ENCODE measurements at regions not wholly inside any gene's neighbourhood (a gene's known extent, or its start where the extent isn't known, plus 50 kb on each side); places are given as distances from the start of the nearest gene placed in this dataset.
A peak's percentile ranks its signal among the peaks of the same experiment; 100 is the strongest.

GRCh38 chr4:184575306-184575705, 73.9 kb downstream of the CASP3 start:
- no peak for DNase-seq (ENCODE audit: low read depth)

- DNase-seq (ENCODE audit: low read depth), result no peak
Observed at GRCh38 chr4:184574861-184575260, 74.4 kb downstream of the CASP3 start.

GRCh38 chr4:184573701-184574100, 75.5 kb downstream of the CASP3 start:
- no peak for DNase-seq (ENCODE audit: low read depth)

- no peak for DNase-seq (ENCODE audit: low read depth)
Observed at GRCh38 chr4:184568770-184569169, 80.5 kb downstream of the CASP3 start.

- no peak for DNase-seq (ENCODE audit: low read depth)
Observed at GRCh38 chr4:184563621-184564020, 85.6 kb downstream of the CASP3 start.

- no peak for DNase-seq (ENCODE audit: low read depth)
Observed at GRCh38 chr4:184558996-184559395, 84.6 kb upstream of the IRF2 start.

- no peak for DNase-seq (ENCODE audit: low read depth)
Observed at GRCh38 chr4:184553891-184554290, 79.5 kb upstream of the IRF2 start.

- no peak for DNase-seq (ENCODE audit: low read depth)
Observed at GRCh38 chr4:184550476-184550875, 76.1 kb upstream of the IRF2 start.

- DNase-seq (ENCODE audit: low read depth), result no peak
Observed at GRCh38 chr4:184548648-184549341, 74.4 kb upstream of the IRF2 start.

GRCh38 chr4:184548316-184548647, 73.9 kb upstream of the IRF2 start:
- no peak for DNase-seq (ENCODE audit: low read depth)

- no peak for DNase-seq (ENCODE audit: low read depth)
Observed at GRCh38 chr4:184544788-184545409, 70.5 kb upstream of the IRF2 start.

GRCh38 chr4:184541907-184542306, 67.6 kb upstream of the IRF2 start:
- DNase-seq (ENCODE audit: low read depth), result no peak

GRCh38 chr4:184540307-184540706, 66.0 kb upstream of the IRF2 start:
- DNase-seq (ENCODE audit: low read depth), result no peak

- peak; percentile 91 for DNase-seq (ENCODE audit: low read depth)
Observed at GRCh38 chr4:184538023-184538599, 63.8 kb upstream of the IRF2 start.

- peak; percentile 95 for DNase-seq (ENCODE audit: low read depth)
Observed at GRCh38 chr4:184537269-184538022, 63.1 kb upstream of the IRF2 start.

- DNase-seq (ENCODE audit: low read depth), result no peak
Observed at GRCh38 chr4:184536881-184537248, 62.5 kb upstream of the IRF2 start.

GRCh38 chr4:184536065-184536880, 61.9 kb upstream of the IRF2 start:
- DNase-seq (ENCODE audit: low read depth), result no peak

GRCh38 chr4:184534511-184535391, 60.4 kb upstream of the IRF2 start:
- DNase-seq (ENCODE audit: low read depth), result peak; percentile 66

GRCh38 chr4:184533908-184534307, 59.6 kb upstream of the IRF2 start:
- DNase-seq (ENCODE audit: low read depth), result no peak

GRCh38 chr4:184531008-184531407, 56.7 kb upstream of the IRF2 start:
- no peak for DNase-seq (ENCODE audit: low read depth)

- DNase-seq (ENCODE audit: low read depth), result no peak
Observed at GRCh38 chr4:184529283-184529682, 54.9 kb upstream of the IRF2 start.
